HG03558 (cell line): ENCODE measurements at regions not wholly inside any gene's neighbourhood (a gene's known extent, or its start where the extent isn't known, plus 50 kb on each side); places are given as distances from the start of the nearest gene placed in this dataset.

Experiments used
- ATAC-seq: cut with Tn5 transposase; IDR thresholded peaks from one replicate; pipeline ENCODE4 v1.9.1; 2021; ENCODE audit warnings: moderate number of reproducible peaks; ENCODE audit not compliant: unreplicated experiment; ENCODE audit errors: extremely low read depth

GRCh38 chr18:44035554-44035953 lies 645.1 kb upstream of the SETBP1 start:
- no peak for ATAC-seq

- no peak for ATAC-seq
These were observed 644.2 kb upstream of the SETBP1 start for GRCh38 chr18:44036501-44036900.

- no peak for ATAC-seq
These were observed 641.5 kb upstream of the SETBP1 start for GRCh38 chr18:44039216-44039615.

- no peak for ATAC-seq
These were observed 640.9 kb upstream of the SETBP1 start for GRCh38 chr18:44039826-44040225.

GRCh38 chr18:44041553-44041952 lies 639.1 kb upstream of the SETBP1 start:
- ATAC-seq = no peak

GRCh38 chr18:44041961-44042360 lies 638.7 kb upstream of the SETBP1 start:
- no peak for ATAC-seq

- no peak for ATAC-seq
These were observed 634.2 kb upstream of the SETBP1 start for GRCh38 chr18:44046376-44046975.

- no peak for ATAC-seq
These were observed 633.1 kb upstream of the SETBP1 start for GRCh38 chr18:44047585-44047984.

GRCh38 chr18:44048435-44048834 lies 632.3 kb upstream of the SETBP1 start:
- no peak for ATAC-seq

- ATAC-seq = no peak
These were observed 631.8 kb upstream of the SETBP1 start for GRCh38 chr18:44048846-44049245.

- ATAC-seq = no peak
These were observed 629.7 kb upstream of the SETBP1 start for GRCh38 chr18:44051026-44051425.

- no peak for ATAC-seq
These were observed 626.2 kb upstream of the SETBP1 start for GRCh38 chr18:44054514-44054913.

- ATAC-seq = no peak
These were observed 620.5 kb upstream of the SETBP1 start for GRCh38 chr18:44060197-44060596.

GRCh38 chr18:44061438-44061837 lies 619.2 kb upstream of the SETBP1 start:
- ATAC-seq = no peak

- ATAC-seq = no peak
These were observed 618.3 kb upstream of the SETBP1 start for GRCh38 chr18:44062345-44062744.

- no peak for ATAC-seq
These were observed 615.5 kb upstream of the SETBP1 start for GRCh38 chr18:44065206-44065605.

GRCh38 chr18:44066541-44066940 lies 614.1 kb upstream of the SETBP1 start:
- ATAC-seq = no peak

GRCh38 chr18:44067186-44067585 lies 613.5 kb upstream of the SETBP1 start:
- no peak for ATAC-seq

- ATAC-seq = no peak
These were observed 605.6 kb upstream of the SETBP1 start for GRCh38 chr18:44075038-44075437.

- no peak for ATAC-seq
These were observed 601.1 kb upstream of the SETBP1 start for GRCh38 chr18:44079606-44080005.

- ATAC-seq = no peak
These were observed 600.6 kb upstream of the SETBP1 start for GRCh38 chr18:44080054-44080453.

GRCh38 chr18:44089732-44090131 lies 591.0 kb upstream of the SETBP1 start:
- ATAC-seq = no peak

GRCh38 chr18:44090453-44090852 lies 590.2 kb upstream of the SETBP1 start:
- no peak for ATAC-seq
